ENCODE measurements at regions not wholly inside any gene's neighbourhood (a gene's known extent, or its start where the extent isn't known, plus 50 kb on each side); places are given as distances from the start of the nearest gene placed in this dataset.
A peak's percentile ranks its signal among the peaks of the same experiment; 100 is the strongest.

DNA sequence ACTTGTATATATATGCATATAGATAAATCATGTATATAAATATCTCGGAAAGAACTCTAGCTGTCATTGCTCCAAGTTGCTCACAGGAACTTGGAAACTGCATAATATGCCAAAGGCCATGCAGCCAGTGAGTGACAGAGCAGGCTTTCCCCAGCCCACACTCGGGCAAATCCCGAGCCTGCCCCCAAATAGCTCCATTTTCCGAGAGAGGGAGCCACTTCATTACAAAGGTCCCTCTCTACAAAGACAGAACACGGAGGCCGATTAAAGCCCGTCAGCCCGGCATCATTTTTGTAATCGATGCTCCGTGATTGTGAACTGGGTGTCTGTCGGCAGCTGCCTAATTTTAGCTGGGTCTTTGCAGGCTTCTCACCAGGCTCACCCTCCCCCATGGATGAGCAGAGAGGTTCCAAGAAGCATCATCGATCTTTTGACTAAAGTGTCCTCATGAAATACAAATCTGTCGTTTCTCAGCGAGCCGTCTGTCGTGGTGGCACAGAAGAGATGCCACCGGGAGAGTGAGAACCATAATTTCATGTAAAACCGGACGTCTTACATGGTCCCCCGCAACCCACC, 663.9 kb downstream of the PTPRU start:
- DNase-seq (ENCODE audit: missing footprints) (no peak), ATAC-seq (peak; percentile 45)
- intact Hi-C loops (cut with DNase I), result no loop called here

DNA sequence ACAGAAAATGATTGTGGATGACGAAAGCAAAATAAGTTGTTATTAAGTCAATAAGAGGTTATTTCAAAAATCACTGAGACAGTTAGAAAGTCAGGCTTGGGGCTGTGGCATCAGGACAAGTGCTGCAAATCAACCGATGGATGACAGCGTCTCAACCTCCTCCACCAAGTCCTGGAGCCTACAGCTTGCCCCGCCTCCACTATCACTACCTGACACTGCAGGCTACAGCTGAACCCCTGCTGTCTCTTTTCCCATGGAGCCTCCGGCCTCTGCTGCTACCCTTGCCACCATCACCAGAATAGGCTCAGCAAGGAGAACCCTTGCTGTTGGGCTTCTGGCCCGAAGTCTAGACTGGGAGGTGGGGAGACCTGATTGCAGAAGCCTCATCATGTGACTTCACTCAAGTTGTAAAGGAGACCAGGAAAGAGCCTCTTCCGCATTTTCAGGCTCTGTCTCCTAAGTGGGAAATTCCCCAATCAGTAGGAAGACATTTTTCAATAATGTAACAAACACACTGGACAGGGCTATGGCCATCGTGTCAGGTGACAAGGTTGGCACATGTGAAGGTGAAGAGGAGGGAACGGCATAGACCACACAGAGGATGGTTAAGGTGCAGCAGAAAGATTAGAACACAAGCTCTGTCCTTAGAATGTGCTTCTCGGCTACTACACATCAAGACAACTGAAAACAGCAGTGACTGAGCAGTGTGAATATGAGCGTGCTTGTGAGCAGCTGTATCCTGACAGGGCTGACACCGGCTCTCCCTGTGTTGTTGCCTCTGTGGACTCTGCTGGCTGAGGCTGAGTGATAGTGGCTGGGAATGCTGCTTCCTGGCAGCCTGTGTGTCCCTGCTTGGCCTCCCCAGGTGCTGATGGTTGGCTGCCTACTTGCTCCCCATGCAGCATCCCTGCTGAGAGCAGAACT, 660.7 kb downstream of the PTPRU start:
- no peak for ATAC-seq
- DNase-seq (ENCODE audit: missing footprints), result no peak
- intact Hi-C loops (cut with DNase I), result no loop called here

DNA sequence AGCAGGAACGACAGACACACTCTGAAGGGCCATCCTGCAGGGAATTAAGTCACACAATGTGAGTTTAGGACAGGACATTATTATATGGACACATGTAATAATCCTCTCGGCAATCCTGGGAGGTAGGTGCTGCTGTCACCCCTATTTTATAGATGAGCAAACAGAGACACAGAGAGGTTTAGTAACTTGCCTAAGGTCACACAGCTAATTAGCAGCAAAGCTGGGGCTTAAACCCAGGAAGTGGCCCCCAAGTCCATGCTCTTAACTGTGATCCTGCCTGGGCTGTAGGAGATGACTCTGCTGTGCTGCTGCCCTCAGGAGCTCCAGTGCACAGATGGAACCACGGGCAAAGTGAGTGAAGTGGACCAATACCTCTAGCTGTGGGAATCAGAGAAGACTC, 660.0 kb downstream of the PTPRU start:
- ATAC-seq (no peak), DNase-seq (ENCODE audit: missing footprints) (no peak)
- intact Hi-C loops (cut with DNase I), result no loop called here

DNA sequence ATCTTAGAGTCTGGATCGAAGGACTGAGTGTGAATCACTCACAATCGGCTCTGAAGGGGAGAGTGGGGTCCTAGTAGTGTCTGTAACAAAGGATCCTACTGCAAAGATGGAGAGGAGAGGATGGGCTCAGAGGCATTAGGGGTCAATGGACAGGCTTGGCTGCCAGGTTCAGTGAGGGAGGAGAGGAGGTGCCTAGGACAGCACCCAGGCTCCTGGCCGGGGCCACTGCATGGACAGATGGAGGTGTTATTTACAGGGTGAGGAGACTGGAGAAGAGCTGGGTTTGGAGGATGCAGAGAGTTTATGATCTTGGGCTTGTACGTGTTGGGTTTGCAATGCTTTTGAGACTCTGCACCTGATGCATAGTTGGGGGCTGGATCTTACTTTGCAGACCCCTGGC, 658.9 kb downstream of the PTPRU start:
- intact Hi-C loops (cut with DNase I), result no loop called here
- ATAC-seq (no peak), DNase-seq (ENCODE audit: missing footprints) (no peak)

DNA sequence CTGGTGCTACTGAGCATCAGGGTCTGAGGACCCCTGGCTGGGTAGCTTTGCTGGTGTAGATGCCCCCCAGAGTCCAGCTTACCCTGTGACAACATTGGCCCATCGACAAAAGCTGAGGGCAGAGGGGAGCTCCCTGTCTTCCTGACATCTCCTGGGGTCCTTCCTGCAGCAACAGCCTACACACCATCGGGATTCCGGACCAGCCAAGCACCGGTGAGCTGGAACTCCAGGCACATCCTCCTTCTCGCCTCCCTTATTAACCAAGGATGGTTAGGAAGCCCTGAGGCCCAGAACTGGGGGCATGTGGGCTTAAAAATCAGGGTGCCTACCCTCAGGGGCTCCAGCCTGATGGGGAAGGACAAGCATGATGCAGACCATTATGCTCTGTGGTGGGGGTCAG, 658.0 kb downstream of the PTPRU start:
- intact Hi-C loops (cut with DNase I), result no loop called here
- DNase-seq (ENCODE audit: missing footprints) (no peak), ATAC-seq (no peak)

DNA sequence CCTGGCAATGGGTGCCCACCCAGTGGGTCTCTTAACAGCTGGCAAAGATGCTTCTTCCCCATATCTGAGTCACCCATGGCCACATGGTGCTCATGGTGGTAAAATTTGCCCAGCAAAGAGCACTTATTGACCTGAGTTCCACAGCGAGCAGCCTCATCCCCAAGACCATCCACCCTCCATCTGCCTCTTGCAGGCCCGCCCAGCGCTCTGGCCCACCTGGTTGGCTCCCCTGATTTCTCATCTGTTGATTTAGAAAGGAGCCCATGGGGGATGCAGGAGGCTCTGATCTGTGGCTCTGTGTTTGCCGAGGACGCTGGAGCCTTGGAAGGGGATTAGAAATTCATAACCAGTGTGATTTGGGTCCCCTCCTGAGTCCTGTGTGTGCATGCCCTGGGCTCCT, 657.5 kb downstream of the PTPRU start:
- DNase-seq (ENCODE audit: missing footprints) (no peak), ATAC-seq (no peak)
- intact Hi-C loops (cut with DNase I), result no loop called here

DNA sequence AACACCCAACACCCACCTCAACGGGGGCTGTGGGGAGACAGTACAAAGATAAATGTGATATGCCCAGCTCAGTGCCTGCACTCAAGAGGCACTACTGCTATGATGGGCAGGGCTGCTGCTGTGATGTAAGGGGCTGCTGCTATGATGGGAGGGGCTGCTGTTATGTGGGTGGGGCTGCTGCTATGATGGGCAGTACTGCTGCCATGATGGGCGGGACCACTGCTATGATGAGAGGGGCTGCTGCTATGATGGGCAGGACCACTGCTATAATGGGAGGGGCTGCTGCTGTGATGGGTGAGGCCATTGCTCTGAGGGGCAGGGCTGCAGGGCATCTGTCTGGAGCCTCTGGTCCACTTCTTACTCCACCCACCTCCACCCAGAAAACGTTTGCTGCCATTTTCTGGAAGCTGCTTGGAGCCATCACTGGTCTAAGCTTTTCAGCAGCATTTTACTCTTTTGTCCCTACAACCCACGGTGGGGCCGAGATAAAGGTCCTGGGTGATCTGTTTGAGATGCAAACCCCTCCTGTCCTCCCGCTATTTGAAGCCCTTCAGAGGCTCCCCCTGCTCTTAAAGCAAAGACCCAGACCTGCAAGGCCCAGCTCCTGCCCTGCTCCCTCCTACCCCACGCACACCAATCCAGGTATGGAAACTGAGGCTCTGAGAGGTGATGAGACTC, 656.9 kb downstream of the PTPRU start:
- no peak for DNase-seq (ENCODE audit: missing footprints)
- no peak for ATAC-seq
- intact Hi-C loops (cut with DNase I), result no loop called here

DNA sequence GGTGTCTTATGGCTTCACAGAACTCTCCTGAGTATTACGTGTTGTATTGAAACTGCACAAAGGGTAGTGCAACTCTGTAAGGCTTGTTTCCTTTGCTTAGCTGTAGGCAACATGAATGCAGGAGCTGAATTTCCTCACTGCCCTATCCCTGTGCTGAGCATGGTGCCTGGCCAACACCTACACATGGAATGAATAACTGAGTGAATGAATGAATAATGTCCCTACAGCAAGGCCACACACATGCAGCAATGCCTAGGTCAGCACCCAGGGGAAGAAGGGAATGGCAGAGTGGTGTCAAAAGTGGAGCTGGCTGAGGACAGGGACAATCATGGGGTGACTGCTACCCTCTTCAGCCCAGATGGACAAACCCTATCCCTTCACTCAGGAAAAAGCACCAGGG, 655.9 kb downstream of the PTPRU start:
- no peak for ATAC-seq
- no peak for DNase-seq (ENCODE audit: missing footprints)
- intact Hi-C loops (cut with DNase I), result no loop called here

DNA sequence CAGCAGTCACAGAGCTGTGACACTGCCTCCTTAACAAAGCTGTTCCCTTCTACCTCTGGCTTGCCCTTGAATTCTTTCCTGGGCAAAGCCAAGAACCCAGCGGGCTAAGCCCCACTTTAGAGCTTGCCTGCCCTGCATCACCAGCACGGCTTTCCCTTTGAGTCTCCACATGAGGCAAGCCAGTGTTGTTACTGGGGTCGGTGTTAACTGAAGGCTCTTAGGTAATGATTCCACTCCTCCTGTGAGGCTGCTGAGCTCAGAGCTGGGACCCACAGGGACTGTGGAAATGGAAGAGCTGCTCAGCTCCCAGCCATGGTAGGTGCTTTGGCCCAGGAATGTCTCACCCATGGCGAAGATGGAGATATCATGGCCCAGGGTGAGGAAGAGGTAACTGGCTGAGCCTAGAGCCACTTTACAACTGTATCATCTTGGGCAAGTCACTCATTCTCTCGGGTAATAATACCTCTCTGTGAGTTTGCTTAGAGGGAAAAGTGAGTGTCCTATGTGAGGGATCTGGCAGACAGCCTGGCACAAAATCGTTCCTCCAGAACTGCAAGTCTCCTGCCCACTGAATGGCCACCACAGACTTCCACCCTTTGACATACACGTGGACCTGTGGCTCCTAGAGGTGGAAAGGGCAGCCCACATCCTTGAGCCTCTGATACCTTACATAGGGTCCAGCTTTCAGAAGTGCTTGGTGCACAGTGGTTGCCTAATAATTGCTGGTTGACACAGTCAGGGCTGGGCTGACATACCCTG, 654.1 kb downstream of the PTPRU start:
- no peak for ATAC-seq
- intact Hi-C loops (cut with DNase I), result no loop called here
- no peak for DNase-seq (ENCODE audit: missing footprints)

DNA sequence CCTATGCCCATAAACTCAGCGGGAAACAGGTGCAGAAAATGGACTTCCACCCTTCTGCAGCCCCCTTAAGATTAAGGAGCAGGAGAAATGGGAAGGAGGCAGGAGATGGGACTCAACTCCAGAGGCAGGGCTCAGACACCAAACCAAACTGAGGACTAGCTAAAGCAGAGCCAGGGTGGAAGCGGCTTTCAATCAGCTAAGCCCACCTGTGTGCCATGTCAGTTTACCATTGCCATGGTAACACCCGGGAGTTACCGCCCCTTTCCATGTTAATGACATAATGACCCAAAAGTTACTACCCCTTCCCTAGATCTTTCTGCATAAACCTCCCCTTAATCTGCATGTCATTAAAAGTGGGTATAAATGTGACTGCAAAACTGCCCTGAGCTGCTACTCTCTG, 653.5 kb downstream of the PTPRU start:
- ATAC-seq (no peak), DNase-seq (ENCODE audit: missing footprints) (no peak)
- intact Hi-C loops (cut with DNase I), result no loop called here

DNA sequence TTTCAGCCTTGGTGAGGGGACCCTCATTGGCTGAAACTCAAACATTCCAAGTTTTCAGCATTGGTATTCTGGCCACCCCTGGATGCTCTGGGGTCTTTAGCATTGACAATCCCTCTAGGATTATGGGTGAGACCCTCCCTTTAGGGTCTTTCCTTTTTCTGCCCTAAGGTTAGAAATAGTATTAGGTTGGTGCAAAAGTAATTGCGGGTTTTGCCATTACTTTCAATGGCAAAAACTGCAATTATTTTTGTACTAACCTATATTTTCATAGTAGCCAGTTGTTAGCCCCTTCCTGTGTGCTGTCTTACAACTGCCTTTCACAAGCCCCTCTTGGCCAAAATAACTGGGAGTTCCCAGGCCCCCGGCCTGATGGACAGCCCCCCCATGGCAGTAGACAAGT, 648.4 kb downstream of the PTPRU start:
- ATAC-seq (no peak), DNase-seq (ENCODE audit: missing footprints) (no peak)
- intact Hi-C loops (cut with DNase I), result no loop called here

DNA sequence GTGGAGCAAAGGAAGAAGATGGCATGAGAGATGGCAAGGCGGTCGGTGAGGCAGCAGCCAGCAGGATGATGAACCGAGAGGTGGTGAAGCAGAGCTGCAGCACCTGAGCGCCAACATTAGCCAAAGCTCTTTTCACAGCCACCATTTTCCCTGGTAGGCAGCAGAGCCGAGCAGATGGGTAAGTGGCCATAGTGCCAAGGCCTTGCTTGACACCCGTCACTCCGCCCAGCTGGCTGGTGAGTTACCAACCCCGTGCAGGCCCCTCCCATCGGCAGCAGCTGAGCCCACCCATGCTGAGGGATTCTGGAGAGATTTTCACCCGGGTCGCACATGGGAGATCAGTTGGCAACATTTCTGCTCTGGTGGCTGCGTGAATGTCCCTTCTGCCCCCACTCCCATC, 647.7 kb downstream of the PTPRU start:
- no peak for ATAC-seq
- intact Hi-C loops (cut with DNase I), result no loop called here
- DNase-seq (ENCODE audit: missing footprints), result no peak

DNA sequence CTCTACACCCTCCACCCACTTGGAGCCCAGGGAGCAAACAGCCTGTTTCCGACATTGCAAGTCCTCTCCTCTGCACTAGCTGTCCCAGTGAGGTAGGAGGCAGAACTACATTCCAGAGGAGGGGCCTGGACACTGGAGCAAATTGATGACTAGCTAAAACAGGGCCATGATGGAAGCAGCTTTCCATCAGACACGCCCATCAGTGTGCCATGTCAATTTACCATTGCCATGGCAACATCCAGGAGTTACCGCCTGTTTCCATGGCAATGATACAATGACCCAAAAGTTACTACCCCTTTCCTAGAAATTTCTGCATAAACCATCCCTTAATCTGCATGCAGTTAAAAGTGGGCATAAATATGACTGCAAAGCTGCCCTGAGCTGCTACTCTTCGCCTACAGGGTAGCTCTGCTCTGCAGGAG, 647.1 kb downstream of the PTPRU start:
- no peak for ATAC-seq
- intact Hi-C loops (cut with DNase I), result no loop called here
- no peak for DNase-seq (ENCODE audit: missing footprints)

DNA sequence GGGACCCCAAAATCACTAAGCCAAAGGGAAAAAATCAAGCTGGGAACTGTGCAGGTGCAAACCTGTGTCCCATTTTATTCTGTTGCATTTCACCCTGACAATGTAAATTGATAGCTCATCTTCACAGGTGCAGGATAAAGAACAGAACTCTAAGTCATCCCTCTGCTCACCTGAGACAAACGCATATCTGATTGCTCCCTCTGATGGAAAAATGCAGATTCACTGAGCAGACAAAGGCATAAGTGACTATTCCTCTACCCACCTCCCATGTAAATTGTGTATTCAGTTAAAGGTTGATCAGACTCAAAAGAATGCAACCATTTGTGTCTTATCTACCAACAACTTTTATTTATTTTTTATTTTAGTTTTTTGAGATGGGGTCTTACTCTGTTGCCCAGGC, 644.2 kb downstream of the PTPRU start:
- intact Hi-C loops (cut with DNase I), result no loop called here
- no peak for DNase-seq (ENCODE audit: missing footprints)
- ATAC-seq, result no peak

DNA sequence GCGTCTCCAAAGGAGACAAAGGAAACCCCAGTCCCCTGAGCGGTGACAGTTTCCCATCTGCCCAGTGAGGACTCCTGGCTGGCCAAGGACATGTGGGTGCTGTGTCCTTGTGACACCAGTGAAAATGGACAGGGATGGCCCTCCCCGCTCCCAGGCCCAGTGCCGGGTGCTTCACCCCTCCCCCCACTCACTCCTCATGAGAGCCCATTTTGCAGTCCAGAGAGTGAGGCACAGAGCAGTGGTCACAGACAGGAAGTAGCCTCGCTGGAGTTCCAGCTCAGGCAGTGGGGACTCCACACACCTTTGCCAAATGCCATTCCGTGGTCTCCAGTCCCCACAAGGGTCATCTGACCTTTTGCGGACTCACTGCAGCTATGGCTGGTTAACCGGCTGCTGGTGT, 642.9 kb downstream of the PTPRU start:
- intact Hi-C loops (cut with DNase I), result no loop called here
- DNase-seq (ENCODE audit: missing footprints) (no peak), ATAC-seq (no peak)

DNA sequence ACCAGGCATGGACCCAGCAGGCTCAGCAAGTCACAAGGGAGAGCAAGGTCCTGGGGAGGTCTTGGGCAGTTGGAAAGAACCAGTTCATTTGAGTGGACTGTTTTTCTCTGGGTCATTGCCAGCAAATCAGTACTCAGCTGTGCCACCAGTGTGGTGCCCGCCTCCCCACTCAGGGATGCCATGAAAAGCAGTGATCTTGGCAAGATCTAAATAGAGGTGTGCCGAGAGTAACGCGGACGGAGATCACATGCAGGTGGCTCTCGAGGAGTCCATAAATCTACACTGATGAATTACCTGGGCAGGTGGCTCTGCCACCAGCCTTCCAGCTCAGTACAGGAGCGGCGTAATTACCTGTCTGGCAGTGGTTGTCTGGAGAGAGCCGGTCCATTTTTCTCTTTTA, 642.2 kb downstream of the PTPRU start:
- no peak for DNase-seq (ENCODE audit: missing footprints)
- ATAC-seq, result no peak
- intact Hi-C loops (cut with DNase I), result no loop called here

DNA sequence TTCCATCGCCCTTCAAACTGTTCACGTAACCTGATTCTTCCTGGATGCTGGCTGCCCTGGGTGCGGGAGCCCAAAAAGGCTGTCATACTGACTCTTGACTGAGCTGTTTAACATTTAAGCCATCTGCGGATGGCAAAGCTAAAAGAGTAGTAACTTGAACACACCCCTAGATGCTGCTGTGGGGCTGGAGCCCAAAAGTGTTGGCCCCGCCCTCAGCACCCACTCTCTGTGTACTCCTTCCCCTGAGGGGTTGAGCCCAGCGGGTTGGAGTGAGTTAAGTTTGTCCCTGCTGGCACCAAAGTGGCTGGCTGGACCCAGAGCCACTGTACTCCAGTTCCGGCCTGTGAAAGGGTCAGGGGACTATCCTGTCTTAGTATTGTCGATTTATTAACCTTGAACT, 640.6 kb downstream of the PTPRU start:
- intact Hi-C loops (cut with DNase I), result no loop called here
- DNase-seq (ENCODE audit: missing footprints) (no peak), ATAC-seq (no peak)

DNA sequence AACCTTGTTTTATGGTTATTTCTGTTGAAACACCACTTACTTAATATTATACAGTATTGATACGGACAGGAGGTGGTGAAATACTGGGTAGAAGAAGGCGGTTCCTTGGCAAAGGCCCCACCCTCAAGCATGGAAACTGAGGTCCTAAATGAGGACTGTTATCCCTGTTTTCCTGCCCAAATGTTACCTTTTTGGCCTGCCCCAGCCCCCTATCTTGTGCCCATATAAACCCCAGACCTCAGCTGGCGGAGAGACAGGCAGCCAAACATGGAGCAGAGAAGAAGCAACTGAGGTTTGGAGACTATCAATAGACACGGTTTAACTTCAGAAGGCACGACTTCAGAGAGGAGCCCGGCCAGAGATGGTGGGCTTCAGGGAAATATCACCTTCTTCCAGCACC, 640.1 kb downstream of the PTPRU start:
- ATAC-seq, result no peak
- DNase-seq (ENCODE audit: missing footprints), result no peak
- intact Hi-C loops (cut with DNase I), result no loop called here

DNA sequence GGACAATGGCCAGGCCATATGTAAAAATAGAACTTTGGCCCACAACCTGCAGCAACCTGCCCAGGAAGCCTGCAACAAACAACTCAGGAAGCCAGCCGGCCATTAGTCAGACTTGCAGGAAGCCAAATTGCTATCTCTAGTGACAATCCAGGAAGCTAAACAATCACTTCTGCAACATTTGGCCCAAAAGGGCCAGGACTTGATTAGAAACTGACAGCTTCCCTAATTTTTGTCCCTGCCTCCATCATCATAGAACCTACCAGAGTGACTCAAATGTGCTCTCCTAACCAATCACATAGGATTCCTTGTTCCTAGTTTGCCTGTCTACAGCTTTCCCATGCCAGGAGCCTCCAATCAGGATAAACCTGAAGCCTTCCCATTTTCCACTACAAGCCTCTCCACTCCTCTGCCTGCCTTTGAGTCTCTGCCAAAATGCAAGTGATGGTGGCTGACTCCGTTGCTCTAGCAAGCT, 639.3 kb downstream of the PTPRU start:
- ATAC-seq (no peak), DNase-seq (ENCODE audit: missing footprints) (no peak)
- intact Hi-C loops (cut with DNase I), result no loop called here
